ENCODE measurements at regions not wholly inside any gene's neighbourhood (a gene's known extent, or its start where the extent isn't known, plus 50 kb on each side); places are given as distances from the start of the nearest gene placed in this dataset.

DNA sequence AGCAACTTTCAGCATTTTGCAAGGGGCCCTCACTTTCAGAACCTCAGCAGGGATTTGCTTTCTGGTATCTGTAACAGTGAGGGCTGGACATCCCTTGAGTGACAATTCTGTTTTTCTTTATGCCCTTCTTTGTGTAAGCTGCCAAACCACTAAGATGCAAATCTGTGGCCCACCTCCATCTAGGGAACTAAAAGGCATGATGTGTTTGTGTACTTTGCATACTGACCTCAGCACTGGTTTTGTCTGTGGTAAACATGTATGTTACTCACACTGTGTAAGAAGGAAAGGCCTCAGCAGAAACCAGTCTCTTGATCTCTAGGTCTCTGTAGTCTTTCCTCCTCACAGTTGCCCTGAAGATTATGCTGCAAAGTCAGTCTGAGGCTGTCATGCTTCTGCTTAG lies 396.6 kb upstream of the DYNLRB2 start:
- H3K4me2 ChIP-seq (ENCODE audit: low read depth, low read length, poor library complexity, severe bottlenecking) = no peak overlapping the region
- H3K4me3 ChIP-seq (ENCODE audit: insufficient read depth, low read length, poor library complexity, severe bottlenecking) = no peak overlapping the region
- no peaks in the 10 kb centered on the region for H3K9me2 ChIP-seq (replicated peaks; ENCODE audit: insufficient read depth, low read length)
- H3K79me2 ChIP-seq (ENCODE audit: insufficient read depth, low read length) = no peaks in the 10 kb centered on the region
- H3K9me3 ChIP-seq (ENCODE audit: insufficient read depth, low read length) = no peaks in the 10 kb centered on the region
- no peak overlapping the region for H3K27ac ChIP-seq (ENCODE audit: low read depth, low read length)
- no peaks in the 10 kb centered on the region for H3K27me3 ChIP-seq (ENCODE audit: low read length)
- H3F3A ChIP-seq (ENCODE audit: insufficient read depth) = no peaks in the 10 kb centered on the region
- no peaks in the 10 kb centered on the region for H3K36me3 ChIP-seq (ENCODE audit: low read length)
- H2AFZ ChIP-seq (ENCODE audit: low read depth, low read length, severe bottlenecking) = no peak overlapping the region
- no peak overlapping the region for H3K9ac ChIP-seq (ENCODE audit: low read length)
- no peaks in the 10 kb centered on the region for H4K20me1 ChIP-seq (ENCODE audit: low read depth, low read length)
- TF ChIP-seq, protein P1, sequence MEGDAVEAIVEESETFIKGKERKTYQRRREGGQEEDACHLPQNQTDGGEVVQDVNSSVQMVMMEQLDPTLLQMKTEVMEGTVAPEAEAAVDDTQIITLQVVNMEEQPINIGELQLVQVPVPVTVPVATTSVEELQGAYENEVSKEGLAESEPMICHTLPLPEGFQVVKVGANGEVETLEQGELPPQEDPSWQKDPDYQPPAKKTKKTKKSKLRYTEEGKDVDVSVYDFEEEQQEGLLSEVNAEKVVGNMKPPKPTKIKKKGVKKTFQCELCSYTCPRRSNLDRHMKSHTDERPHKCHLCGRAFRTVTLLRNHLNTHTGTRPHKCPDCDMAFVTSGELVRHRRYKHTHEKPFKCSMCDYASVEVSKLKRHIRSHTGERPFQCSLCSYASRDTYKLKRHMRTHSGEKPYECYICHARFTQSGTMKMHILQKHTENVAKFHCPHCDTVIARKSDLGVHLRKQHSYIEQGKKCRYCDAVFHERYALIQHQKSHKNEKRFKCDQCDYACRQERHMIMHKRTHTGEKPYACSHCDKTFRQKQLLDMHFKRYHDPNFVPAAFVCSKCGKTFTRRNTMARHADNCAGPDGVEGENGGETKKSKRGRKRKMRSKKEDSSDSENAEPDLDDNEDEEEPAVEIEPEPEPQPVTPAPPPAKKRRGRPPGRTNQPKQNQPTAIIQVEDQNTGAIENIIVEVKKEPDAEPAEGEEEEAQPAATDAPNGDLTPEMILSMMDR (IDR thresholded peaks at IDR 0.05; ENCODE audit: insufficient read depth, low read length, poor library complexity, severe bottlenecking) = no peak
- TF ChIP-seq EZH2phosphoT487 (conservative IDR thresholded peaks at IDR 0.05; ENCODE audit: low read length) = no peak

DNA sequence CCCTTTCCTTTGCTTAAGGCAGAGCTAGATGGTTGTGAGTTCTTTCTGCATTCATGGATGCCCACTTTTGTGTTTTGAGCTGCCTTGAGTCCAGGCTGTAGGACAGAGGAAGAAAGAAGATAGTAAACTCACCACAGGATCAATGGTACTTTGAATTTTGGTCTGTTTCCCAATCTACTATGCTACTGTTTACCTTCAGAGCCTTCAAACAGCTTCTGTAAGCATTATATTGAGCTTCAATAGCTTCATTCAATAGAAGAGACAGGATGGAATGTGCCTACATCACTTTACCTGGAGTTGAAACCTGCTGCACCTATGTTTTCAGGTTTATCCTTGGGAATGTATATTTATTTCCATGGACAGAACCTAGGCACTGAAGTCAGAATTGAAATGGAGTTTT lies 397.9 kb upstream of the DYNLRB2 start:
- Histone ChIP-seq H3K4me2 (ENCODE audit: low read depth, low read length, poor library complexity, severe bottlenecking) (no peak overlapping the region), H3K36me3 (ENCODE audit: low read length) (no peaks in the 10 kb centered on the region), H3K4me3 (ENCODE audit: insufficient read depth, low read length, poor library complexity, severe bottlenecking) (no peak overlapping the region), H2AFZ (ENCODE audit: low read depth, low read length, severe bottlenecking) (no peak overlapping the region), H3K79me2 (ENCODE audit: insufficient read depth, low read length) (no peaks in the 10 kb centered on the region), H3K9ac (ENCODE audit: low read length) (no peak overlapping the region), H3K9me2 (replicated peaks; ENCODE audit: insufficient read depth, low read length) (no peaks in the 10 kb centered on the region), H3K27ac (ENCODE audit: low read depth, low read length) (no peak overlapping the region), H3K9me3 (ENCODE audit: insufficient read depth, low read length) (no peaks in the 10 kb centered on the region), H4K20me1 (ENCODE audit: low read depth, low read length) (no peaks in the 10 kb centered on the region), H3K27me3 (ENCODE audit: low read length) (no peaks in the 10 kb centered on the region), H3F3A (ENCODE audit: insufficient read depth) (no peaks in the 10 kb centered on the region)
- no peak for TF ChIP-seq EZH2phosphoT487 (conservative IDR thresholded peaks at IDR 0.05; ENCODE audit: low read length)
- TF ChIP-seq, protein P1 (IDR thresholded peaks at IDR 0.05; ENCODE audit: insufficient read depth, low read length, poor library complexity, severe bottlenecking) = no peak

DNA sequence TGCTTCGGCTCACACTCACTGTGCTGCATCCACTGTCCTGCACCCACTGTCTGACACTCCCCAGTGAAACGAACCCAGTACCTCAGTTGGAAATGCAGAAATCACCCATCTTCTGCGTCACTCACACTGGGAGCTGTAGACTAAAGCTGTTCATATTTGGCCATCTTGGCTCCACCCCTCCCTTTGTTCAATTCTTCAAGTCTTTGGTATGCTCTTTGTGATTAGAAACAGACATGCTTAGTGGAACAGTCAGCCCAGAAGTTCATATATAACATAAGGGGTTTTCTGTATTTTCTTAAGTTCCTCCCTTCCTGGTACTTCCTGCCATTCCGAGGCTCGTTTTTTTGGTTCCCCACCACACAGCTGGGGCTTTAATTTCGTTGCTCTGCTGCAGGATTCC lies 398.5 kb upstream of the DYNLRB2 start:
- Histone ChIP-seq H3K4me2 (ENCODE audit: low read depth, low read length, poor library complexity, severe bottlenecking) (no peak overlapping the region), H3K4me3 (ENCODE audit: insufficient read depth, low read length, poor library complexity, severe bottlenecking) (no peak overlapping the region), H3K9me2 (replicated peaks; ENCODE audit: insufficient read depth, low read length) (no peaks in the 10 kb centered on the region), H3F3A (ENCODE audit: insufficient read depth) (no peaks in the 10 kb centered on the region), H3K9ac (ENCODE audit: low read length) (no peak overlapping the region), H4K20me1 (ENCODE audit: low read depth, low read length) (no peaks in the 10 kb centered on the region), H2AFZ (ENCODE audit: low read depth, low read length, severe bottlenecking) (no peak overlapping the region), H3K27me3 (ENCODE audit: low read length) (no peaks in the 10 kb centered on the region), H3K27ac (ENCODE audit: low read depth, low read length) (no peak overlapping the region), H3K36me3 (ENCODE audit: low read length) (no peaks in the 10 kb centered on the region), H3K9me3 (ENCODE audit: insufficient read depth, low read length) (no peaks in the 10 kb centered on the region), H3K79me2 (ENCODE audit: insufficient read depth, low read length) (no peaks in the 10 kb centered on the region)
- no peak for TF ChIP-seq EZH2phosphoT487 (conservative IDR thresholded peaks at IDR 0.05; ENCODE audit: low read length)
- TF ChIP-seq, protein P1 (IDR thresholded peaks at IDR 0.05; ENCODE audit: insufficient read depth, low read length, poor library complexity, severe bottlenecking) = no peak

Measured in SU-DHL-6 (cell line).